ENCODE measurements at regions not wholly inside any gene's neighbourhood (a gene's known extent, or its start where the extent isn't known, plus 50 kb on each side); places are given as distances from the start of the nearest gene placed in this dataset.

DNA sequence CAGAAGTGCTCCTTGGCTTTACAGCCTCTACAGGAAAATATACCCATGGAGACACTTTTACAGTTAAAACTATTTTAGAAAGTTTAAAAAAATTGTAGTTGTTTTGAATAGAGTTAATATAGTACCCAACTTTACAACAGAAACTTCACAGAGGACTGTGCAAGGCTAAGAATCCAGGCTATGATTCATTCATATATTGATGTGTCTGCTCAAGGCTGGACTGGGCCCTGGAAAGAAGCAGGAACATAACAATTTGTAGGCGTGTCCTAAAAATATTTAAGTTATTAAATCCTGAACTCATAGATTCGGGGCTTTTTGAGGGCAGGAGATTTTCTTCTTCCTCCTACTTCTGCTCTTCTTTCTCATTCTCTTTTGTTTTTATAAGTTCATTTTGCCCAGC lies 291.5 kb upstream of the CCDC179 start:
- H3K36me3 ChIP-seq (ENCODE audit: insufficient read depth, low read length) = no peaks in the 10 kb centered on the region
- DNase-seq (ENCODE audit: low read depth) = no peak
- FAIRE-seq = no peak
- no peak overlapping the region for H3K27ac ChIP-seq (ENCODE audit: low read depth, low read length)
- H3K27me3 Mint-ChIP-seq (ENCODE audit: low read depth, unreplicated experiment) = no peaks in the 10 kb centered on the region
- H3K4me3 Mint-ChIP-seq (ENCODE audit: unreplicated experiment) = no peak overlapping the region
- H3K4me1 ChIP-seq (ENCODE audit: insufficient read depth, low read length) = no peaks in the 10 kb centered on the region
- no peaks in the 10 kb centered on the region for H3K36me3 Mint-ChIP-seq (ENCODE audit: low read depth, unreplicated experiment)
- no peaks in the 10 kb centered on the region for H3K9me3 Mint-ChIP-seq (ENCODE audit: unreplicated experiment)
- no peaks in the 10 kb centered on the region for H4K20me1 ChIP-seq (ENCODE audit: insufficient read depth, low read length)
- H3K4me1 Mint-ChIP-seq (ENCODE audit: low read depth, unreplicated experiment) = no peaks in the 10 kb centered on the region
- TF ChIP-seq EZH2 (IDR thresholded peaks at IDR 0.05; ENCODE audit: insufficient read depth, low read length) (no peak), CTCF (IDR thresholded peaks at IDR 0.05; ENCODE audit: insufficient read depth, low read depth, low read length) (no peak)
- H3K27ac Mint-ChIP-seq (ENCODE audit: unreplicated experiment) = no peak overlapping the region
- no peak overlapping the region for H2AFZ ChIP-seq (ENCODE audit: low read depth, low read length)
- no peaks in the 10 kb centered on the region for H3K9me3 ChIP-seq (ENCODE audit: insufficient read depth, low read depth, low read length)
- no peak overlapping the region for H3K9ac ChIP-seq (ENCODE audit: low read length)
- H3K4me2 ChIP-seq (ENCODE audit: low read length) = no peak overlapping the region
- no peaks in the 10 kb centered on the region for H3K79me2 ChIP-seq (ENCODE audit: insufficient read depth, low read length)
- no peaks in the 10 kb centered on the region for H3K27me3 ChIP-seq (ENCODE audit: insufficient read depth, low read length)
- no peak overlapping the region for H3K4me3 ChIP-seq (ENCODE audit: insufficient read depth, low read depth, low read length)

DNA sequence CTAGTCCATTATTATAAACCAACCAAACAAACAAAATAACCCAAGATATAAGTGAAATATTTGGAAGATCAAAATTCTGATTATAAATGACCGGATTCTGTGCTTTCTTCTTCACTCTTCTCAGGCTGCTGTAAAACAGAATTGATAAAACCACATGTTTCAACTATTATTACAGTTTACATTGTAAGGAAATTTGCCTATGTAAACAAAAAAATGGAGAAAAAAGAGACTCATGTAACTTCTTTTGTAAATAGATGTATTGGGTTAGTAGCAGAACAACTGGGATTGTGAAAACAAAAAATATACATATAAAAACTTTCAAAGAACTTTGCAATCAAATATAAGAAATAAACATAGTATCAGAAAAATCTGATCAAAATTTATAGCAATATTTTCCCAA lies 295.2 kb upstream of the CCDC179 start:
- no peak for FAIRE-seq

More for the DNA sequence above, 295.2 kb upstream of the CCDC179 start:
- Histone ChIP-seq H3K27ac (ENCODE audit: low read depth, low read length) (no peak overlapping the region), H3K4me3 (ENCODE audit: insufficient read depth, low read depth, low read length) (no peak overlapping the region), H3K9me3 (ENCODE audit: insufficient read depth, low read depth, low read length) (no peaks in the 10 kb centered on the region), H3K4me1 (ENCODE audit: insufficient read depth, low read length) (no peaks in the 10 kb centered on the region), H3K36me3 (ENCODE audit: insufficient read depth, low read length) (no peaks in the 10 kb centered on the region), H3K9ac (ENCODE audit: low read length) (no peak overlapping the region), H4K20me1 (ENCODE audit: insufficient read depth, low read length) (no peaks in the 10 kb centered on the region), H3K79me2 (ENCODE audit: insufficient read depth, low read length) (no peaks in the 10 kb centered on the region), H3K4me2 (ENCODE audit: low read length) (no peak overlapping the region), H2AFZ (ENCODE audit: low read depth, low read length) (no peak overlapping the region), H3K27me3 (ENCODE audit: insufficient read depth, low read length) (no peaks in the 10 kb centered on the region)
- Mint-ChIP-seq H3K4me1 (ENCODE audit: low read depth, unreplicated experiment) (no peaks in the 10 kb centered on the region), H3K4me3 (ENCODE audit: unreplicated experiment) (no peak overlapping the region), H3K36me3 (ENCODE audit: low read depth, unreplicated experiment) (no peaks in the 10 kb centered on the region), H3K27me3 (ENCODE audit: low read depth, unreplicated experiment) (no peaks in the 10 kb centered on the region), H3K9me3 (ENCODE audit: unreplicated experiment) (no peaks in the 10 kb centered on the region), H3K27ac (ENCODE audit: unreplicated experiment) (no peak overlapping the region)
- no peak for DNase-seq (ENCODE audit: low read depth)
- TF ChIP-seq CTCF (IDR thresholded peaks at IDR 0.05; ENCODE audit: insufficient read depth, low read depth, low read length) (no peak), EZH2 (IDR thresholded peaks at IDR 0.05; ENCODE audit: insufficient read depth, low read length) (no peak)
